IPS-NIHi7 (cell line): ENCODE measurements at regions not wholly inside any gene's neighbourhood (a gene's known extent, or its start where the extent isn't known, plus 50 kb on each side); places are given as distances from the start of the nearest gene placed in this dataset.

ENCODE experiments used
- DNase-seq: peaks from one replicate; pipeline ENCODE4 v3.0.0; 2012; ENCODE audit warnings: mixed read lengths; ENCODE audit errors: extremely low spot score

DNA sequence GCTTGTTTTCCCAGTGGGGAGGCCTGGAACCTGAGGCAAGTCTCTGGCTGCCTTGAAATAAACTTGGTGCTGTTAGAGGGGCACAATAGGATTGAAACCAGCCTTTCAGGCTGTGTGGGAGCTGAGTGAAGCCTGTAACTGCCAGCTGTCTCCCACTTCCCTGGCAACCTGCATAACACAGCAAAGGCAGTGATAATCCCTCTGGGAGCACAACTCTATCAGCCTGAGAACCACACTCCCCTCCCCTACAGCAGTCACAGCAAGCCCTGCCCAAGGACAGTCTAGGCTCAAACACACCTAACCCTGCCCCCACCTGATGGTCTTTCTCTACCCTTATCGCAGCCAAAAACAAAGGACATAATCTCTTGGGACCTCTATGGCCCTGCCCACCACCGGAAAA, 683.8 kb upstream of the ATXN8OS start:
- no peak for DNase-seq

DNA sequence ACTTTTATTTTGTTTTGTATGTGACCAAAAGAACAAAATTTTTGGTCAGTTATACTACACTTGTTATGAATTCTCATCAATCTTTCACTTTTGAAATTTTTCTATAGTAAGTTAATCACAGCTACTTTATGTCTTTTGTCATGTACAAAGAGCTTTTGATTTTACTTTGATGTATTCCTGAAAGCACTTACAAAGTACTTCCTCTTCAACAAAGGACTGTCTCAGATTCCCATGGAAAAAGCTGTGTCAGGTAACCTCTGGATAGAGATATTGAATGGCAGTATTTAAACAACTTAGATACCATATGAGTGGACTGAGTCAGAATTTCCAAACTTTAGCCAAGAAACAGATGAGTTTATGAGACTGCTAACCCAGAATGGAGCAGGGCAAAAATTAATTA, 689.3 kb upstream of the ATXN8OS start:
- DNase-seq: no peak

DNA sequence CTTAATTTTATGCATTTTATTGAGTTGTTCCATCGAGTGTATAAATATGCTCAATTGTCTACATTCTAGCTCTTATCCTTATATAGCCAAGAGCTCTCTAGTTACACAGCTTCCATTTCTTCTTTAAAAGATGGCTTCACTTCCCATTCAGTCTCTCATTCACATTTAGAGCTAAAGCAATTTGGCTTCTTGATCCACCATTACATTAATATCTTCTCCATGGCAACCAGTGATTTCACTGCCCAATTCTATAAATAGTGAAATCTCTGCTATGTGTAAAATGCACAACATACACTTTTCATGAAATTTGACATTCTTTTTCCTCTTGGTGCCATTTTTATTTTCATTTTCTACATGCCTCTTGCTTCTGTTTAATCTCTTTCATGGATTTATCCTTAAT, 696.9 kb upstream of the ATXN8OS start:
- DNase-seq: no peak

DNA sequence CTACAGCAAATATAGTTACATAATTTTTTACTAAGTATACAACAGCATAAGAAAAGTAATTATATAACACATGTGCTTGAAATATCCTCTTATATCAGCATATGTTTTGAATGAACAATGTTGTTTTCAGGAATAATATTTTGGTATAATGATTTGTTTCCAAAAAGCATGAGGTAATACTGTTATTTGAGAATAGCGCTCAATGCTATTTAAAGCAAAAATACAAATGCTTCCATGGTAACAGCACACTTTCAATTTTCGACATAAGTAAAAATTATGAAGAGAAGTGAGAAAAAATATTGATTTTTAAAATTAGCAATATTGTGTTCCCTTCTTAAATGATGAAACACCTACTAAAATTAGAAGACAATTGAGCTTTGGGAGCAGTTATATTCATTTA, 715.9 kb upstream of the ATXN8OS start:
- DNase-seq: no peak

DNA sequence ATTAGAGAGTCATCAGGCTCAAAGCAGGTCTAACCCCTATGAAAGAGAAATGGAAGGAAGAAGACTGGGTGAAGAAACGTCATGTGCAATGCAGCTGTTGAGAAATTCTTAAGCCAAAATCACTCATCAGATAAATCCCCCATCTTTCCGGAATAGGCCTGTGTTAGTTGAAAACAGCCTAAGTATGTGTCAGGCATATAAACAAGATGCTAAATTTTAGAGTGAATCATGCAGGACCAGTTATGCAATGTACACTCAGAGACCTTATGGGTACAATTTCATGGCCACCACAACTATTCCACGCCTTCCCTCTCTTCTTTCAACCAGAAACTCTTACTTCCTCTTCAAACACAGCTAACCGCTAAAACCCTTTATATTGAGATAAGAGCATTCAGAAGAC, 717.7 kb upstream of the ATXN8OS start:
- DNase-seq: no peak

DNA sequence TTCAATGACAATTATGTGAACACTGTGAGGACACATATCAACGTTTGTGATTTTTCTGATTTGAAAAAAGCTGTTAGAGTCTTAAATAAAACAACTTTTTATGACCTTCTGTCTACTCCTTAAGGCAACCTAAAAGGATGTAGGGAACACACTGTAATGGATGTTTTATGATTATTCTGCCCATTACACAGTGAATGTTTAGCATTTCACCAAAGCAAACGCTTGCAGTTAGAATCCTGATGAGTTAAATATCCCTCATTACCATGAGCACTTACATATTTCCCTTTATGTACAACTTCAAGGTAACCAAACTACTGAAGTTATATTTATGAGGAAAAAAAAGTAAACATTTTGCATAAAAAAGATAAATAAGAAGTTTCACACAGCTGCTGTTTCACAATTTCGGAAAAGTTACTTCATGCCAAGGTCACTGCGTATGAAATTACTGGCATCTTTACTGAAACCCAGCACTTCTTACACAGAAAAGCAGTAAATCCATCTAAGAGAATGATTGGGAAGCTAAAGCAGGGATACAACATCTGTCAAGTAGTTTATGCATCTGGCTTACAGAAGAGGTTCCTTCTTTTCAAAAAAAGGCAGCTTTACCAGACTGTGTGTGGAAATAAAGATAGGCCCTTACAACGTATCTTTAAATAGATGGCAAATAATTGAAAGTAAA, 733.7 kb upstream of the ATXN8OS start:
- DNase-seq: no peak

DNA sequence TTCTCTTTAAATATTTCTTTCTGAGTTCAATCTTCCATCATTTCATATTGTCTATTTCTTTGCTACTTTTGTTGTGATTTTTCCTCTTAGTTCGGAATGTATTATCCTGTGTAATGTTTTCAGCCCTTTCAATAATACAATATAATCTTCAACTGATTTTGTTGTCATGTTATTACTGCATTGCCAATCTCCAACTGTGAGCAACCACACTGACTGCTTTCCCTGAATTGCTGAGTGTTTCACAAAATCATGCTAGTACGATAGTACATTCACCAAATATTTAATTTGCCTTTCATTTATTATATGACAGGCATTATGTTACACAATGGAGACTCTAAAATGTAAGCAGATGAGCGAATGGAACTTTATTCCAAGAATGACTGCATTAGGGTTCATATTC, 744.3 kb upstream of the ATXN8OS start:
- no peak for DNase-seq

DNA sequence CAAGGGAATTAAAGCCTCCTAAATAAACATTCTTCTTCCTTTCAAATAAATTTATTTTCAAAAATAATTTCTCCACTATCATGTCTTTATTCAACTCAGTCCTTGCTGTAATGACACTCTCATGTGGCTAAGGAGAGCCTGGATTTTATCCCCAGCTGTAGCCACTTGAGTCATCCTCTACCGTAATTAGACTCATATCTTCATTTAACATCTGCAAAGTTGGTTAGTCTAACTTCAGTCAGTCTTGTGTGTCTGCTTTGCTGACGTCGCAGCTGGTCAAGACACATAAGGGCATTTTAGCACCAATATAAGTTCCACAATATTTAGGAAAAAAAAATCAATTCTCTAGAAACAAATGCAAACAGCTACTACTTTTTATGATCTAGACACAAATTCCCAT, 776.4 kb upstream of the ATXN8OS start:
- DNase-seq: no peak

DNA sequence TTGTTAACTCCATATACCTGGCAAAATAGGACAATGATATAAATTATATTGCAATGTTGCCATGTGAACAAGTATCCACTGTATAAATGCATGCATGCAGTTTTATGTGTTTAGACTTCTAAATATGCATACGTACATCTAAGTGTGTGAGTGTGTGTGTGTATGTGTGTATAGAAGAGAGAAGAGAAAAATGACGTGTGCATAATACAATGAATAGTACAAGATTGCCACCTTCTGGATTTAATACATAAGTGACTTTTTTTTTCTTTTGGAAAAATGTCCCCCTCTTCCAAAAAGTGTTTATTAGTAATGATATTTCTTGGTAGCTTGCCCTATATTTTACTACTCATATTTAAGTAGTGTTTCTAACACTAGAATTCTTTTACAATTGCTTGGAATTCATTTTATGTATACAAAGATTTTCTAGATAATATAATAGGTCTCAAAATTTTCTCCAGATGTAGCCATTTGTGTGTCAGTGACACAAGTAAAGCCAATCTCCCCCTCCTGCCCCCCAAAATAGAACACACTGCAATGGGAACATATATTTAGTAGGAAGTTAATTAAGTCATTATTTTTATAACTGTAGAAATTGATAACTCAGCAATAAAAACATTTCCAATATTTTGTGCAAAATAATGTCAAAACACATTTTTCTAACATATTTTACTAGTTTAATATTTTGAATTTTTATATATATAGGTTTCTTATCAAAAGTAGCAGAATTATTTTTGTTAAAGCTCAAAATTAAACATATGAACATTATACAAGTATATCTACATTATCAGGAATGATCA, 783.3 kb upstream of the ATXN8OS start:
- no peak for DNase-seq

DNA sequence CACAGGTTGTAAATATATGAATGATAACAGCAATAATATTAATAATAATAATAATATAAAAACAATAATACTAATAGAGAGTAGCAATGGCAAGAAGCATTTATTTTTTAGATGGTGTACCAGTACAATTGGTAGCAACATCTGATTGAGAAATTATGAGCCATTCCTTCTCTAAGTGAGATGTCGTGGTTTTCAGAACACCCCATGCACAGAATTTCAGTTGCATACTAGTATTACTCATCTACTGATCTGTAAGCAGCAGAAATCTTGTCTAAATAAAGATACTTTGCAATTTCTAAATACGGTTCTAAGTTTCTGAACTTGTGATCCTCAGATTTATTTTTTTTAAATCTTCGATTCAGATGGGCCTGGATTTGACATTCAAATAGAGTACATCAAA, 788.0 kb upstream of the ATXN8OS start:
- no peak for DNase-seq

DNA sequence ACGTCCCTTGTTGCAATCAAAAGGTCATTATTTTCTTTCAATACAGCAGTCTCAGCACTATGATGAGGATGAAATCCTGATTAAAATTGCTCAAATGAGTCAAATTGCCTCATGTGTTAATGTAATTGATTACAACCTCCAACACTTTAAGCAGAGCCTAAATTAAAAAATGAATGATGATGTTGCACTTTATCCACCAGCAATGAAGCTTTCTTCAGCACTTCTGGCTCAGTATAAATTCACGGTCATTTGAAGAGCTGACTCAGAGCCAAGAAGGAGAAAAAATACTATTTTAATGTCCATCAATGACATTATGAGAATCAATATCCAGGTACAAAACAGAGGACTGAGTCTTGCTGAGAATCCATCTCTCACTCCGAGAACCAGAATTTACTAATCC, 792.6 kb upstream of the ATXN8OS start:
- no peak for DNase-seq

DNA sequence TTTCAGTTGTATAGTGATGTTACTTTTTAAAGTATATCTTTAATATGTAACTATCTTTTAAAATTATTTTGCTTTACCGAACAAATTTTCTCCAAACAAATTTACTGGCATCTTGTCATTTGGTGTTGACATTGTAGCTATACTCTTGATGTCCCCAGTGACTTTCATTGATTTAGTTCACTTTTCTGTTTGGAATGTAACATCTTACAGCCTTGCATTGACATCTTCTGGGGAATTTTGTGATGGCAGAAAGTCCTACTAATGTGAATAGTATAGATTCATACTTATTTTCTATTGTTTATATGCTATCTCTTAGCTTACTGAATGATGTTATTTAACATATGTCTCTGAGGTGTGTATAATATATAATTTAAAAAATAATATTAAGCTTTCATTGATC, 800.9 kb upstream of the ATXN8OS start:
- no peak for DNase-seq

DNA sequence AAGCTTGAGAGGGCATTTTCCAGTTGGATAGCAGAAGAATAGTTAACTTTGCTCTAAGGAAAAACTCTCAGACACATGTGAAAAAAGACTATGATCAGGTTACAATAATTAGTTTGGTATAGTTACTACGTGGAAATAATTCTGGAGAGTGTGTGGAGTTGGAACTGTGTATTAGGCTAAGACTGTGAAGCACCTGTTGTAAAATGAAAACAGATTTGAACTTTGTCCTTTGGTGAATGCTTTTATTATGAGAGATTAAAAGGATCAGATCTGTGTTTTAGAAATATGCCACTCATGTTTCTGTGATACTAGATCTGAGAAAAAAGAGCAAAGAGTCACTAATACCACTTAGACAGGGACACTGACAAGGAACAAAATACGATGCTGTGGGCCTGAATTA, 807.5 kb upstream of the ATXN8OS start:
- no peak for DNase-seq

DNA sequence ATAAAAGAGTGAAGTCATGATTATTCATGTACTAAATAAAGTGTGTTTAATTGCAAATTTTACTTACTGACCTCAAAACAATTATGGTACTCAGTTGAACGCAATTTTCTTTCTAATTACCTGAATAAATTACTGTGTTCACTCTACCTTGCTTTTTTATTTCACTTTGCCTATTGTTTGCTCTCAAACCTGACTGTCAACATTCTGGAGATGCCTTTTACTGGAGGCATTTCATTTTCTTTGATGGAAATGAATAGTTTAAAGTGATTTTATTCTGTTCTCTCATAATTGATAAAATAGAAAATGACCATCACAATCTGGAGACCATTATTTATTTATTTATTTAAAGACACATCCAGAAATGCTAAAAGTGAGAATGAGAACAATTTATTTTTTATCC, 811.5 kb upstream of the ATXN8OS start:
- no peak for DNase-seq

DNA sequence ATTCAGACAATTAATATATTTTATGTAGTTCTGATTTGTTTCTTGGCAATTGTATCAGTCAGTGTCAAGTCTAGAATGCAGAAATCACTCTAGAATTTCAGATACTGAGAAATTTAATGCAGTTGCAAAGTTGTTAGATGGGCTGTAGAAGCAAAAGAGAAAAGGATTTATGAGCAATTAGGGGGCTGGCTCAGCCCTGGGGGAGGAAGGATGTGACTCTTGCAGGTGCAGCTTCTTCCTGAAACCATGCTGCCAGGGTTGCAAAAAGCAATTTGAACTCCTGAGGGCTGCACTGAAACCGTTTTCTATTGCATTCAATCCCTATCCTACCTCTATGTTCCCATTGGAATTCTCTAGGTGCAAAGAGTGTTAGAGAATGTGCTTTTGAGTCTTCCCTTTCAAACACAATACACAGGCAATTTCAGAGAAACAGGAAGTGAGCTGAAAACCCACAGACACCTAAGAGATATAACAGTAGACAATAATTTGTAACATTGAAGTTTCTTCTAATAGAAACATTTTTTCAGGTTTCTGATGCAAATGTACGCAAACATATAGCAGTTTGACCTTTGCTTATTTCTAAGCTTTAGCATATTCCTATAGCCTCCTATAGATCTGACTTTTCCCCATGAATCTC, 814.7 kb upstream of the ATXN8OS start:
- no peak for DNase-seq

DNA sequence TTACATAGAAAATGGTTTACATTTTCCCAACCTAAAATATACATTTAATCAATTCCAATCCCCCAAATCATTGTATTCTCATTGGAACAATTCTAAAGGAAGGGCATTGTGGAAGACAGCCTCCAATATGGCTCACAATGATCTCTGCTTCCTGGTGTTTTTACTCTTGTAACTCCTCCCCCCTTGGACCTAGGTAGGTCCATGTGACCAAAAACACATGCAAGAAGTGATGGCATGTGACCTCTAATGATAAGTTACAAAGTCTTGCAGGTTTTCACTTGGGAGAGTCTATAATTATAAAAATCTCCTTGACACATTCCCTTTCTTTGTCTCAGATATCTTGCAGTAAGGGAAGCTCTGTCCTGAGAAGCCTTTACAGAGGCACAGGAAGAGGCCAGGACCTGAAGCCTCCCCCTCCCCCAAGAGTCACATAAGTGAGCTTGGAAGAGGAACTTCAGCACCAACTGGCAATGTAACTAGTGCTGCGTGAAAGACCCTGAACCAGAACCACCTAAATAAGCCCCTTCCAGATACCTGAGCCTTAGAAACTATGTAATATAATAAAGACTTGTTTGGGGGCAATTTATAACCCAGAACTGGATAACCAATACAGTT, 816.2 kb upstream of the ATXN8OS start:
- DNase-seq: no peak

DNA sequence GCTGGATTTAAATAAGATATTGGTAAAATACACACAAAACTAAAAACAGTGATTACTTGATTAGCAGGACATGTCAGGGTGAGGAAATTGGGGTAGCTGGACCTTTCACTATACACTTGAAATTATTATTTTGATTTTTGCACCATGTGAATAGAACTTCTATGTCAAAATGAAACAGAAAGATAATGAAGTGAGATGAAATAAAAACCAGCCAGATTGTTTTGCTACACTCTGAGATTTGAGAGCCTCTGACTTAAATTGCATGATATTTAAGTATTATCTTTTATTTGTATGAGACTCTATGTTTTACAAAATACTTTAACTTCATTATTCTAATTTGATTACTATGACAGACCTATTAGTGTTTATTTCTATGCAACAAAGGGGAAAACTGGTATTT, 819.6 kb upstream of the ATXN8OS start:
- DNase-seq: no peak

DNA sequence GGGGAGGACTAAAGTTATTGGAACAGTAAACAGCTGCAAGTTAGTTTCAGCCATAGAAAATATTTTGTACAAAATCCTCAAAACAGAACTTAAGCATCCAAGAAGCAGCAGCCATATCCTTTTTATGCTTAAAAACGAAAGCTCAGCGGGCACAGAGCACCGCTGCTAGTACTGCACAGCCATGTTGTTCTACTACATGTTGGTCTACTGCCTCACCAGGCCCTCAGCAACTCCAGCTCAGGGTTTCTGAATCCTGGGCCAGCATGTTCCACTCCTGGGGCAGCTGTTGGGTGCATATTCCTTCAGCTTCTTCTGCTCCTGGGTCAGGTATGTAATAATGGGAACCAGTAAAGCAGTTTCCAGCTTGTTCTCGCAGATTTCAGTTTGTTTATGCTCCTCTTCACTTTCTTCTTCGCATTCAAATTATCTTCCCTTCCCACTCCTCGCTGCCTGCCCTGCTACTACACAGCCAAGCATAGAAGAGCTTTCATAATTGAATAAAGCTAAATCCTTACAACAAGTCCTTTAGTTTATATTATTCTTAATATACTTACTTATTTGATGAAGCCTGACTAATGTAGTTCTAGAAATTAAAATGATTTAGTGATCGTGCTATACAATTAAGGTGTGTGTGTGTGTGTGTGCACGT, 820.5 kb upstream of the ATXN8OS start:
- no peak for DNase-seq

DNA sequence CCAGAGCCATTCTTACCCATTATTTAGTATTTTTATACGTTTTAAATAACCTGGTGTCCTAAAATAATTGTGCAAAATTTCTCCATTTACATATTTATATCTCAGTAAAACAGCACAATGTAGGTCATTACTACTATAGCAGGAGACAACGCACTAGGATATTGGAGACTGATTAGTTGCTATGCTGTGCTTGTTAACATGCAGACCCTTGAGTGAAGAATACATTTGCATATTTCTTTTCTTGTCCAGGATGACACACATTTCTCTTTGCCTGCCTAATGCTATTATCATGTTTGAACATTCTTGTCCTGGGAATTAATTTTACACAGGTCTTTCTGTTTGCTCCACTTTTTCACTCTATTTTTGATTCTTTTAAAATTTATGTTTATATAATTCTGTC, 823.8 kb upstream of the ATXN8OS start:
- no peak for DNase-seq

DNA sequence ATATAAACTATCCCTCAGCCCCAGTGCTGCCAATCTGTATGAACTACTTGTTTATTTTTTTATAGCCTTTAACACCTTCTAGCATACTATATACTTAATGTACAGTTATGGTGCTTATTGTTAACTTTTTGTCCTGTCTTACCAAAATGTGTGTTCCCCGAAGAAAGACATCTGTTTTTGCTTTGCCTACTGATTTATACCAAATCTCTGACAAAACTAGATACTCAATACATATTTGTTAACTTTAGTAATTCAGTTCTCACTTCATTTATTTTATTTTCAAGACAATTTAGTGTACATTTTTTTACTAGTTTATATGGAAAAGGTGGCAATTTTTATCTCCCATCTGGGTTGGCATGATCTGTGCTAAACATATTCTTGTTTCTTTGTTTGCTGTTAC, 824.3 kb upstream of the ATXN8OS start:
- no peak for DNase-seq

DNA sequence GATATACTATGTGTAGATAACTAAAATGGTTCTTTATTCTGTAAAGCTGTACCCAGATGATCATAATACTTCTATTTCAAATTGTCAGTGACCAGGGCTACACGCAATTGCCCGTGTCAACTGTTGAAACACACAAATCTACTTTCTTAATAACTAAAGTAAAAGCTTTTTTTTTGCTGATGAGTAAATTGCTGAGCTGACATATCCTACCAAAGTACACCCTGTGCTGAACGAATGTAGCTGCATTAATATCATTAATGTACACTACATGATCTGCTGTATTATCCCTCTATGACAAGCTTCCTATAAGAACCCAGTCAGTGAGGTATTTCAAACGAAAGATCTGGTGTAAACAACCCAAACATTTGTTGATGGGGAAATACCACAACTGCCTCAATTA, 827.2 kb upstream of the ATXN8OS start:
- DNase-seq: no peak

DNA sequence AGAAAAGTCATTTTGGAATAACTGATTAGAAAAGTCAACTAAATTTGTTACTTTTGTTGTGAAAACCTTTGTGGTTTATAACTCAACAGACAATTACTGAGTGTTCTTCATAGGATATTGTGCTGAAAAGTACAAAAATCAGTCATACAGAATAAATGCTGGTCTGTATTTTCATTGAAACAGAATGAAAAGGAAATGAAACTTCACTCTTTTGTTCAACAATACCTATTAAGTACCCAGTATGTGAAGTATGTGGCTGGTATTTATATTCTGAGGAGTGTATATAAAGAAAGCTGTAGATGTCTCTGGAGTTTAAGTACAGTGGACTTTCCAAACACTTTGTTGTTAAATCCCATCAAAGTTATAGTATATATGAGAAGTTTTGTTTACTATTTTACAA, 828.4 kb upstream of the ATXN8OS start:
- DNase-seq: no peak
